Activated CD4-positive, CD25-positive, alpha-beta regulatory T cell treated with anti-CD3 and anti-CD28 coated beads, Interleukin-2, amount 50 U/mL, for 72 hours (primary cell): ENCODE measurements at regions not wholly inside any gene's neighbourhood (a gene's known extent, or its start where the extent isn't known, plus 50 kb on each side); places are given as distances from the start of the nearest gene placed in this dataset.

Source experiments
- DNase-seq: peaks from one replicate; pipeline ENCODE4 v3.0.0; 2021

GRCh38 chr5:82347201-82347865, 69.2 kb upstream of the RPS23 start:
- no peak for DNase-seq

- no peak for DNase-seq
These were observed 68.4 kb upstream of the RPS23 start for GRCh38 chr5:82346399-82347165.

GRCh38 chr5:82345108-82345507, 67.0 kb upstream of the RPS23 start:
- DNase-seq = no peak

GRCh38 chr5:82341325-82341724, 63.2 kb upstream of the RPS23 start:
- no peak for DNase-seq

- DNase-seq = no peak
These were observed 62.6 kb upstream of the RPS23 start for GRCh38 chr5:82340799-82341198.

GRCh38 chr5:82339792-82340191, 61.6 kb upstream of the RPS23 start:
- DNase-seq = no peak

- DNase-seq = no peak
These were observed 60.7 kb upstream of the RPS23 start for GRCh38 chr5:82338771-82339373.

GRCh38 chr5:82336959-82337351, 58.8 kb upstream of the RPS23 start:
- DNase-seq = no peak

GRCh38 chr5:82336226-82336958, 58.2 kb upstream of the RPS23 start:
- no peak for DNase-seq

GRCh38 chr5:82335806-82336205, 57.7 kb upstream of the RPS23 start:
- no peak for DNase-seq

GRCh38 chr5:82334856-82335255, 56.7 kb upstream of the RPS23 start:
- DNase-seq = no peak

- no peak for DNase-seq
These were observed 56.0 kb upstream of the RPS23 start for GRCh38 chr5:82334085-82334692.

- no peak for DNase-seq
These were observed 54.9 kb upstream of the RPS23 start for GRCh38 chr5:82332886-82333615.

GRCh38 chr5:82332064-82332855, 54.1 kb upstream of the RPS23 start:
- DNase-seq = no peak

- DNase-seq = no peak
These were observed 53.4 kb upstream of the RPS23 start for GRCh38 chr5:82331557-82331956.

GRCh38 chr5:82330530-82331270, 52.5 kb upstream of the RPS23 start:
- no peak for DNase-seq

GRCh38 chr5:82329393-82329792, 51.2 kb upstream of the RPS23 start:
- DNase-seq = no peak
